ENCODE measurements at regions not wholly inside any gene's neighbourhood (a gene's known extent, or its start where the extent isn't known, plus 50 kb on each side); places are given as distances from the start of the nearest gene placed in this dataset.
"Not testable (repeated sequence)": the region's sequence is repeated elsewhere in the genome, so short reads cannot be mapped to it uniquely, and the experiment has no call there.

GRCh38 chr2:88941178-88941577 is 249.7 kb downstream of the RPIA start:
- H3K27me3 Mint-ChIP-seq; H3K4me3 Mint-ChIP-seq; H3K9me3 Mint-ChIP-seq; H3K36me3 Mint-ChIP-seq (ENCODE audit: low read depth); H3K27ac Mint-ChIP-seq; H3K4me1 Mint-ChIP-seq (ENCODE audit: low read depth): not testable (repeated sequence)
- intact Hi-C loops (cut with micrococcal nuclease): loop anchor here (5.0 kb wide), 1 partner anchor 64 kb away; no protein-coding TSS in a partner anchor

DNA sequence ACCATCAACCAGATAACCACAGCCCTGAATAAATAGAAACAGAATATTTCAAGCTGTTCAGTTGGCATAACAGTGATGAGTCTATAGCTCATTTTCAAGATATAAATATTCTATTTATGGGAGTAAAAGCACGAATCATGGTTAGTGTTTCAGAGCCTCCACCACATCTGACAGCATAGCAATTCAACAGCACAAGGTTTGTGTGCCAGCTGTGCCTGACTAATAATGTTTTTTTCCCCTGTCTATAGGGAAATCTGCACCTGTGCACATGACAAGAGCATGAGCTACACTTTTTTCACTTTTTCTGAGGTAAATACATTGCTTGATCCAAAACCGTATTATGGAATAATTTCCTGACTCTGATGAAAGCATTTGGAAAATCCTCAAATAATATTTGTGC is 251.3 kb downstream of the RPIA start:
- Mint-ChIP-seq H3K27me3 (no peaks in the 10 kb centered on the region), H3K36me3 (ENCODE audit: low read depth) (no peaks in the 10 kb centered on the region), H3K9me3 (no peaks in the 10 kb centered on the region), H3K4me1 (ENCODE audit: low read depth) (no peaks in the 10 kb centered on the region), H3K27ac (no peak overlapping the region), H3K4me3 (no peak overlapping the region)
- intact Hi-C loops (cut with micrococcal nuclease): loop anchor here (5.0 kb wide), 1 partner anchor 65 kb away; no protein-coding TSS in a partner anchor

DNA sequence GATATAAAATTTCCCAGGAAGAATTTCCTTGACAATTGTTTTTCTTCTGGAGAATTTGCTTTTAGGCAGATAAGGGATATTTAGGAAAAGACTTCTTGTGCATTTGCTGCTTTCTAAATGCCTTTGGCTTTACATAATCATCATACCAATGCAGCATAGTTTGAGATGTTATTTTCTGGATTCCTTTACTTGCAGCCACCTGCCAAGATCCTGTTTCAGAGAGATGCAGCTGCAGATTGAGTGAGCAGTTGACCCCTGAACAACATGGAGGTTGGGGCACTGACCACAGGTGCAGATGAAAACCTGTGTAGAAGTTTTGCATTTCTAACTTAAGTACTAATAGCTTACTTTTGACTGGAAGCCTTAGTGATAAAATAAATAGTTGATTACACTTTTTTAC is 257.9 kb downstream of the RPIA start:
- no peak overlapping the region for H3K27ac Mint-ChIP-seq
- H3K4me1 Mint-ChIP-seq (ENCODE audit: low read depth): no peaks in the 10 kb centered on the region
- H3K36me3 Mint-ChIP-seq (ENCODE audit: low read depth): no peaks in the 10 kb centered on the region
- no peak overlapping the region for H3K4me3 Mint-ChIP-seq
- no peaks in the 10 kb centered on the region for H3K27me3 Mint-ChIP-seq
- intact Hi-C loops (cut with micrococcal nuclease): no loop called here
- no peaks in the 10 kb centered on the region for H3K9me3 Mint-ChIP-seq

GRCh38 chr2:88950010-88950409 is 258.5 kb downstream of the RPIA start:
- H3K27me3 Mint-ChIP-seq: no peaks in the 10 kb centered on the region
- H3K36me3 Mint-ChIP-seq (ENCODE audit: low read depth): no peaks in the 10 kb centered on the region
- H3K9me3 Mint-ChIP-seq: no peaks in the 10 kb centered on the region
- intact Hi-C loops (cut with micrococcal nuclease): no loop called here
- H3K4me1 Mint-ChIP-seq (ENCODE audit: low read depth): no peaks in the 10 kb centered on the region
- no peak overlapping the region for H3K27ac Mint-ChIP-seq
- no peak overlapping the region for H3K4me3 Mint-ChIP-seq

- no peaks in the 10 kb centered on the region for H3K4me1 Mint-ChIP-seq (ENCODE audit: low read depth)
- intact Hi-C loops (cut with micrococcal nuclease): no loop called here
Measured at GRCh38 chr2:88955607-88956006, 264.1 kb downstream of the RPIA start.

GRCh38 chr2:88959480-88960204 is 268.2 kb downstream of the RPIA start:
- intact Hi-C loops (cut with micrococcal nuclease): no loop called here
- no peaks in the 10 kb centered on the region for H3K27me3 Mint-ChIP-seq
- H3K36me3 Mint-ChIP-seq (ENCODE audit: low read depth): no peaks in the 10 kb centered on the region
- H3K4me1 Mint-ChIP-seq (ENCODE audit: low read depth): no peaks in the 10 kb centered on the region
- no peak overlapping the region for H3K4me3 Mint-ChIP-seq
- no peak overlapping the region for H3K27ac Mint-ChIP-seq
- no peaks in the 10 kb centered on the region for H3K9me3 Mint-ChIP-seq

More at GRCh38 chr2:88955607-88956006, 264.1 kb downstream of the RPIA start:
- Mint-ChIP-seq H3K36me3 (ENCODE audit: low read depth) (no peaks in the 10 kb centered on the region), H3K27me3 (no peaks in the 10 kb centered on the region), H3K4me3 (no peak overlapping the region), H3K9me3 (no peaks in the 10 kb centered on the region), H3K27ac (no peak overlapping the region)

DNA sequence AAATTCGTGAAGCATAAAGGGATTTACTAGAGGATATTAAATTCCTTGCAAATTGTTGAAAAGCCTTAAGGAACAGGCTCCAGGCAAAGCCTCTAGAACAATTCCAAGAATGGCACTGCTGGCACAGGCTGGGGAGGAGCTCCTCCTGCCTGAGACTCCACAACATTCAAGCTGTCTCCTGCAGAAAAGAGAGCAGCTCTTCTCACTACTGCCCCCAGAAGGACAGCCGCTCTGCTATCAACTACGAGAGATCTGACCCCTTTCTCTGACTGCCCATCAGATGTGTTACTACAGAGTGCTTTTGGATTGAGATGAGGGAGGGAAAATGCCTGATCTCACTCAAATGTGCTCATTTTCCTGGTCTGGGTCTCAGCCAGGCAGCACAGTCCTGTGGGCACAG is 269.9 kb downstream of the RPIA start:
- H3K27ac Mint-ChIP-seq; H3K4me1 Mint-ChIP-seq (ENCODE audit: low read depth); H3K27me3 Mint-ChIP-seq; intact Hi-C loops (cut with micrococcal nuclease); H3K9me3 Mint-ChIP-seq; H3K4me3 Mint-ChIP-seq; H3K36me3 Mint-ChIP-seq (ENCODE audit: low read depth): not testable (repeated sequence)

- no peaks in the 10 kb centered on the region for H3K9me3 Mint-ChIP-seq
- H3K27ac Mint-ChIP-seq: no peak overlapping the region
- H3K4me1 Mint-ChIP-seq (ENCODE audit: low read depth): no peaks in the 10 kb centered on the region
- H3K4me3 Mint-ChIP-seq: no peak overlapping the region
- H3K27me3 Mint-ChIP-seq: no peaks in the 10 kb centered on the region
- intact Hi-C loops (cut with micrococcal nuclease): no loop called here
- no peaks in the 10 kb centered on the region for H3K36me3 Mint-ChIP-seq (ENCODE audit: low read depth)
Measured at GRCh38 chr2:88967844-88968243, 276.4 kb downstream of the RPIA start.

- H3K4me3 Mint-ChIP-seq; H3K9me3 Mint-ChIP-seq; H3K27ac Mint-ChIP-seq; H3K27me3 Mint-ChIP-seq; H3K4me1 Mint-ChIP-seq (ENCODE audit: low read depth); intact Hi-C loops (cut with micrococcal nuclease); H3K36me3 Mint-ChIP-seq (ENCODE audit: low read depth): not testable (repeated sequence)
Measured at GRCh38 chr2:88978011-88978410, 286.5 kb downstream of the RPIA start.

- H3K27me3 Mint-ChIP-seq; H3K27ac Mint-ChIP-seq; intact Hi-C loops (cut with micrococcal nuclease); H3K4me1 Mint-ChIP-seq (ENCODE audit: low read depth); H3K9me3 Mint-ChIP-seq; H3K36me3 Mint-ChIP-seq (ENCODE audit: low read depth); H3K4me3 Mint-ChIP-seq: not testable (repeated sequence)
Measured at GRCh38 chr2:88978446-88978845, 287.0 kb downstream of the RPIA start.

DNA sequence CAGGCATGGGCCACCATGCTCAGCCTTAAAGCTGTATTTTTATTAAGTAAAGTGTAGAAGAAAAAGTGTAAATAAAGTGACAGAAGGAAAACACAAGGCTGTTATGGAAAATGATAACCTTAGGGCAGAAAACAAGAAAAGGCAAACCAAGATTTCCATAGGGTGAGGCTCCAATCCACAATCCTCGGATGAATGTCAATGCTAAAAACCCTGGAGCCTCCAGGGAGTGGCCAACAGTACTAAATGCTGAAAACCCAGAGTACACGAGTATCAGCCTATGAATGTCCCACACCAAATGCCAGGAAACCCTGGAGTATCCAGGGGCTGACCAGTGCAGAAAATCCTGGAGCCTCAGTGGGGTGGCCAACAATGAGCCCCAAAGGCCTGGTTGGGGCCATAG is 292.6 kb downstream of the RPIA start:
- H3K27me3 Mint-ChIP-seq; H3K36me3 Mint-ChIP-seq (ENCODE audit: low read depth); H3K4me1 Mint-ChIP-seq (ENCODE audit: low read depth); H3K27ac Mint-ChIP-seq; intact Hi-C loops (cut with micrococcal nuclease); H3K4me3 Mint-ChIP-seq; H3K9me3 Mint-ChIP-seq: not testable (repeated sequence)

DNA sequence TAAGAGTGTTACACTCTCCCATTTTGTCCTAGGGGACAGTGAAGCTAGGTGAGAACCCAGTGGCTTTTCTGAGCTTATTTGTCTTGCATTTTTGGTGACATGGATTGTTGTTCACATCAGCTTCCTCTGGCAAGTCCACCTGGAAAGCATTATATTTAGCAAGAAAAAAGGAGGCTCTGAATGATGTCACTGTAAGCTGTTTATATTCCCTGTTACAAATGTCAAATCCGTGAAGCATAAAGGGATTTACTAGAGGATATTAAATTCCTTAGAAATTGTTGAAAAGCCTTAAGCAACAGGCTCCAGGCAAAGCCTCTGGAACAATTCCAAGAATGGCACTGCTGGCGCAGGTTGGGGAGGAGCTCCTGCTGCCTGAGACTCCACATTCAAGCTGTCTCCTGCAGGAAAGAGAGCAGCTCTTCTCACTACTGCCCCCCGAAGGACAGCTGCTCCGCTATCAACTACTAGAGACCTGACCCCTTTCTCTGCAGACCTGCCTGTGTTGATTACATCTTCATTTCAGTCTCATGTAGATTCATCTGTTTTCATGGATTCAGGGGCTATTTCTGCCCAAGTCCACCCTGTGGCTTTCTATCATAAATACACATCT is 295.4 kb downstream of the RPIA start:
- H3K27ac Mint-ChIP-seq; H3K4me1 Mint-ChIP-seq (ENCODE audit: low read depth); H3K9me3 Mint-ChIP-seq; H3K36me3 Mint-ChIP-seq (ENCODE audit: low read depth); intact Hi-C loops (cut with micrococcal nuclease); H3K27me3 Mint-ChIP-seq; H3K4me3 Mint-ChIP-seq: not testable (repeated sequence)

DNA sequence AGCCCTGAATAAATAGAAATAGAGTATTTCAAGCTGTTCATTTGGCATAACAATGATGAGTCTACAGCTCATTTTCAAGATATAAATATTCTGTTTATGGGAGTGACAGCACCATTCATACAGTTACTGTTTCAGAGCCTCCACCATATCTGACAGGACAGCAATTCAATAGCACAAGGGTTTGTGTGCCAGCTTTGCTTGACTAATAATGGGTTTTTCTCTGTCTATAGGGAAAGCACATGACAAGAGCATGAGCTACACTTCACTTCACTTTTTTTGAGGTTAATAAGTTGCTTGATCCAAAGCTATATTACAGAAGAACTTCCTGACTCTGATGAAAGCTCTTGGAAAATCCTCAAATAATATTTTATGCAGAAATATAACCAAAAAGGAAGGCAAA is 297.1 kb downstream of the RPIA start:
- H3K4me1 Mint-ChIP-seq (ENCODE audit: low read depth); H3K27me3 Mint-ChIP-seq; H3K36me3 Mint-ChIP-seq (ENCODE audit: low read depth); H3K9me3 Mint-ChIP-seq; H3K27ac Mint-ChIP-seq; H3K4me3 Mint-ChIP-seq; intact Hi-C loops (cut with micrococcal nuclease): not testable (repeated sequence)

DNA sequence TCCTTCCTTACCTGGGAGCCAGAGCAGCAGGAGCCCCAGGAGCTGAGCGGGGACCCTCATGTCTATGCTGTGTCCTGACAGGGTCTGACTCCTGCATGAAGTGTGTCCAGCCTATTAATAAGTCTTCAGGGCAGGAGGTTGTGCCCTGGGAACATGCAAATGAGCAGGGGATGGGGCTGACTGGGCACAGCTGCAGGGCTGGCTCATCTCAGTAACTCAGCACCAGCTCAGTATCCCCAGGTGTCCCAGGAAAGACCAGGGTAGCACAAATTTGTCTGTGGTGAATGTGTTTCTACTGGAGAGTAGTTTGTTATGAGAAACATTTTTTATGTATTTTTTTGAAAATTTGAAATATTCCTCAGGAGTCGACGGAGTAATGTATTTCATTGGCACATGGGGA is 301.3 kb downstream of the RPIA start:
- H3K4me1 Mint-ChIP-seq (ENCODE audit: low read depth); H3K36me3 Mint-ChIP-seq (ENCODE audit: low read depth); H3K4me3 Mint-ChIP-seq; H3K27me3 Mint-ChIP-seq; intact Hi-C loops (cut with micrococcal nuclease); H3K9me3 Mint-ChIP-seq; H3K27ac Mint-ChIP-seq: not testable (repeated sequence)

DNA sequence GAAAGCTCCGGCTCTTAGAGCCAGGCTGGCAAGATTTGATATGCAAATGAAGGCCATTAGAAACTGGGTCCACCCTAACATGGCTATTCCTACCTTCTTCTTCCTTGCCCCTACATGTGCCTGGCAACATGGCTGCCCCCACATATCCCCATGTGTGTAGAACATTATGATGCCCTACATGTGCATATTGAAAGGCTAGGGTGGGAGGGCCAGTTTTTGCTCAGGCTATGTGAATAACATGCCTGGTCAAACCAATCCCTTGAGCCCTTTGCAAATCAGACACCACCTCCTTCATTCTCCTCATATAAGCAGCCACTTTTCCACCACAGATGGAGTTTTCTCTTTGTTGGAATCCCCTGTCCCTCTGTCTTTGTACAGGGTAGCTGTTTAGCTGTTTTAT is 303.4 kb downstream of the RPIA start:
- intact Hi-C loops (cut with micrococcal nuclease); H3K4me1 Mint-ChIP-seq (ENCODE audit: low read depth); H3K4me3 Mint-ChIP-seq; H3K36me3 Mint-ChIP-seq (ENCODE audit: low read depth); H3K9me3 Mint-ChIP-seq; H3K27ac Mint-ChIP-seq; H3K27me3 Mint-ChIP-seq: not testable (repeated sequence)

All from dendritic cell treated with granulocyte-macrophage colony-stimulating factor and Interleukin-4, amounts not matched to agents 40 ng/mL and 50 ng/mL, for 4 days (primary cell).